Psoas muscle (tissue), 7 donors: ENCODE measurements at regions not wholly inside any gene's neighbourhood (a gene's known extent, or its start where the extent isn't known, plus 50 kb on each side); places are given as distances from the start of the nearest gene placed in this dataset.

ENCODE experiments used
- ATAC-seq, 4 donors: fragments of 200-7000 bp; cut with Tn5 transposase; one replicate each; pipeline ENCODE4 v1.9.1; 2020; ENCODE audit warnings: moderate library complexity in 3 of 4, mild to moderate bottlenecking in 2 of 4
- DNase-seq, 2 donors: peaks; one replicate each; pipeline ENCODE4 v3.0.0-alpha.2; 2020
- H3K27ac ChIP-seq: fragments of 200-600 bp; one replicate; pipeline ENCODE4 v1.8.0; 2022
- H3K27me3 ChIP-seq, 3 donors: fragments of 200-600 bp in 1 of 3; one replicate each; pipeline versions ENCODE4 v1.6.1 to v1.8.0; 2013 to 2022; ENCODE audit warnings: low read length in 2 of 3, mild to moderate bottlenecking in 2 of 3, moderate library complexity in 1 of 3; ENCODE audit not compliant: insufficient read depth in 3 of 3
- H3K36me3 ChIP-seq, 2 donors: fragments of 200-600 bp in 1 of 2; one replicate each; pipeline versions ENCODE4 v1.6.1 to v1.8.0; 2013 to 2022; ENCODE audit warnings: low read depth in 1 of 2, mild to moderate bottlenecking in 1 of 2, moderate library complexity in 1 of 2; ENCODE audit not compliant: insufficient read depth in 1 of 2
- H3K4me1 ChIP-seq: fragments of 200-600 bp; one replicate; pipeline ENCODE4 v1.8.0; 2022
- H3K4me3 ChIP-seq: fragments of 200-600 bp; one replicate; pipeline ENCODE4 v1.8.0; 2022; ENCODE audit warnings: mild to moderate bottlenecking
- H3K9me3 ChIP-seq: fragments of 200-600 bp; one replicate; pipeline ENCODE4 v1.8.0; 2022
- WGBS, 3 donors: extraction: QIAGEN DNeasy Blood & Tissue Kit; methylation state at CpG; one replicate each; pipeline versions ENCODE4 v1.1.6 to v1.1.7; 2013; 5-methylcytosine and 5-hydroxymethylcytosine counted together
- intact Hi-C, 2 donors: fragments of 100-400 bp; cut with DNase I; formaldehyde crosslinking; loops; one replicate each; pipeline versions ENCODE4 v1.11.0 to v1.14.2; 2022
- TF ChIP-seq, protein P1 (sequence below): fragments of 200-600 bp; IDR thresholded peaks from one replicate; pipeline ENCODE4 v1.8.0; 2022; ENCODE audit warnings: antibody characterized with exemption
- donor health status: healthy with polysubstance abuse.
- donor health status: DM: no; HTN: no; CAD: no; lungs with moderate emphysema.
- donor health status: Bipolar disorder and iron deficiency.
- donor health status: healthy.
- donor health status: DM: yes; HTN: yes; CAD: no.
- donor health status: DM: no; HTN: no; CAD: no.
- donor health status: DM: yes; HTN: yes; CAD: no.

DNA sequence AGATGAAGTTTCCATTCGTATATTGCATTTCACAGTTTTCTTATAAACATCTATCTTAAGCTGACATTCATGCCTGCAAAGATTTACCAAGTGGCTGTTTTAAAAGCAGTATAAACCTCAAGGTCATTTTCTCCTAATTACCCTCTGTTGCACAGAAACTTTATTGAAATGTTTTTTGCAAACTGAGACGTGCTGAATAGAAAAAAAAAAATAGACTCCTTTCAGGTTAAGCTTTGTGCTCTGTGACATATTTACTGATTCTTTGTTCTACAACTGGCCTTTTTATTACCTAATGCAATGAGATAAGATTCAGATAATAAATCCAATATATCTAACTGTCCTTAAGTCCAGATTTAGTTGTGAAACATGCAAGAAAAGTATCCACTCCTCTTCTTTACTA, 938.7 kb downstream of the DSC3 start:
- no peak for ATAC-seq
- TF ChIP-seq, protein P1, sequence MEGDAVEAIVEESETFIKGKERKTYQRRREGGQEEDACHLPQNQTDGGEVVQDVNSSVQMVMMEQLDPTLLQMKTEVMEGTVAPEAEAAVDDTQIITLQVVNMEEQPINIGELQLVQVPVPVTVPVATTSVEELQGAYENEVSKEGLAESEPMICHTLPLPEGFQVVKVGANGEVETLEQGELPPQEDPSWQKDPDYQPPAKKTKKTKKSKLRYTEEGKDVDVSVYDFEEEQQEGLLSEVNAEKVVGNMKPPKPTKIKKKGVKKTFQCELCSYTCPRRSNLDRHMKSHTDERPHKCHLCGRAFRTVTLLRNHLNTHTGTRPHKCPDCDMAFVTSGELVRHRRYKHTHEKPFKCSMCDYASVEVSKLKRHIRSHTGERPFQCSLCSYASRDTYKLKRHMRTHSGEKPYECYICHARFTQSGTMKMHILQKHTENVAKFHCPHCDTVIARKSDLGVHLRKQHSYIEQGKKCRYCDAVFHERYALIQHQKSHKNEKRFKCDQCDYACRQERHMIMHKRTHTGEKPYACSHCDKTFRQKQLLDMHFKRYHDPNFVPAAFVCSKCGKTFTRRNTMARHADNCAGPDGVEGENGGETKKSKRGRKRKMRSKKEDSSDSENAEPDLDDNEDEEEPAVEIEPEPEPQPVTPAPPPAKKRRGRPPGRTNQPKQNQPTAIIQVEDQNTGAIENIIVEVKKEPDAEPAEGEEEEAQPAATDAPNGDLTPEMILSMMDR: no peak
- 37 to 46% (median 43%) methylated on average over 2 of the region's 2 CpGs for WGBS, 3 donors
- H3K27me3 ChIP-seq: no peaks in the 10 kb centered on the region
- DNase-seq: no peak
- no peaks in the 10 kb centered on the region for H3K9me3 ChIP-seq
- H3K4me3 ChIP-seq: no peak overlapping the region
- intact Hi-C loops: no loop called here
- H3K27ac ChIP-seq: no peak overlapping the region
- no peaks in the 10 kb centered on the region for H3K36me3 ChIP-seq
- no peaks in the 10 kb centered on the region for H3K4me1 ChIP-seq

- Histone ChIP-seq H3K36me3 (no peaks in the 10 kb centered on the region), H3K27me3 (no peaks in the 10 kb centered on the region), H3K27ac (no peak overlapping the region), H3K4me1 (no peaks in the 10 kb centered on the region), H3K9me3 (no peaks in the 10 kb centered on the region), H3K4me3 (no peak overlapping the region)
- 83 to 87% (median 86%) methylated on average over 1 of the region's 1 CpG for WGBS, 3 donors
- ATAC-seq (no peak), DNase-seq (no peak)
- TF ChIP-seq, protein P1: no peak
- intact Hi-C loops: no loop called here
Observed at GRCh38 chr18:30096796-30097195, 945.7 kb downstream of the DSC3 start.

- no peak overlapping the region for H3K27ac ChIP-seq
- TF ChIP-seq, protein P1: no peak
- DNase-seq (no peak), ATAC-seq (no peak)
- 49 to 63% (median 55%) methylated on average over 2 of the region's 2 CpGs for WGBS, 3 donors
- H3K36me3 ChIP-seq: no peaks in the 10 kb centered on the region
- H3K4me1 ChIP-seq: no peaks in the 10 kb centered on the region
- no peak overlapping the region for H3K4me3 ChIP-seq
- intact Hi-C loops: no loop called here
- no peaks in the 10 kb centered on the region for H3K27me3 ChIP-seq
- no peaks in the 10 kb centered on the region for H3K9me3 ChIP-seq
Observed at GRCh38 chr18:30094556-30094955, 948.0 kb downstream of the DSC3 start.

- H3K36me3 ChIP-seq: no peaks in the 10 kb centered on the region
- TF ChIP-seq, protein P1: no peak
- H3K4me3 ChIP-seq: no peak overlapping the region
- no peaks in the 10 kb centered on the region for H3K27me3 ChIP-seq
- WGBS, 3 donors: 71 to 85% (median 77%) methylated on average over 4 of the region's 4 CpGs
- DNase-seq (no peak), ATAC-seq (no peak)
- H3K9me3 ChIP-seq: no peaks in the 10 kb centered on the region
- H3K4me1 ChIP-seq: no peaks in the 10 kb centered on the region
- intact Hi-C loops: no loop called here
- H3K27ac ChIP-seq: no peak overlapping the region
Observed at GRCh38 chr18:30093376-30093775, 949.2 kb downstream of the DSC3 start.

DNA sequence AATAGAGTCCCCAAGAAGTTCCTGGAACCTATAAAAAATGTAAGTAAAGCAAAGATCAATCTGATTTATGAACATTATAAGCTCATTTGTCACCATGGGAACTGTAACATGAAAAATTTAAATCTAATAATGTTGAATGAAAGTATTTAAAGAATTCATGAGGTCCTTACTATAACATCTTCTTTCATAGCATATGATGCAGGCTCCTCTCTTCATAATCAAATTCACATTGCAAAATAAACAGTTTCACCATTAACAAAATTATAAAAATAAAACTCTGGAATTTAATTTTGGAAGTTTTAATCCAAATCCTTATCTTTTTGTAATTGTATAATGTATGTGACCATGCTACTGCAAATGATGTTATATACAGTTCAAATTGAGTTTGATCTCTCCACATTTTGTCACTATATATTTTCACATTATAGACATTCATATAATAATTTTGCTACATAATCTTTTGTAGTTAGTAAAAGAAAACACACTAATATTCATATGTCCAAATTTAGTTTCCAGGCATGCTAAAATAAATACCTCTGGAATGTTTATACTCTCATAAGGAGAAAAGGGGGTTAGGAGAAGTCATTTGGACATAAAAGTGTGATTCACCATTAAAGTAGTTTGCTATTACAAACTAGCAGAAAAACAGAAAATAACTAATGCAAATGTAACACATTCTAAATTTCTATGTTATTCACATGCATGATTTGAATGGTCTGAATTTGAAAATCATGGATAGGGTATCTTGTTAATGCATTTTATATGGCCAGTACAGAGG, 954.1 kb downstream of the DSC3 start:
- intact Hi-C loops: no loop called here
- H3K9me3 ChIP-seq: no peaks in the 10 kb centered on the region

More for the DNA sequence above, 954.1 kb downstream of the DSC3 start:
- Histone ChIP-seq H3K4me1 (no peaks in the 10 kb centered on the region), H3K27me3 (no peaks in the 10 kb centered on the region), H3K36me3 (no peaks in the 10 kb centered on the region), H3K27ac (no peak overlapping the region), H3K4me3 (no peak overlapping the region)
- ATAC-seq: no peak
- TF ChIP-seq, protein P1: no peak
- no peak for DNase-seq
